PC-3 (cell line): ENCODE measurements at regions not wholly inside any gene's neighbourhood (a gene's known extent, or its start where the extent isn't known, plus 50 kb on each side); places are given as distances from the start of the nearest gene placed in this dataset.

ENCODE experiments used
- ATAC-seq: fragments of 200-7000 bp; cut with Tn5 transposase; 2 replicates; pipeline ENCODE4 v1.9.1; 2020; ENCODE audit warnings: mild to moderate bottlenecking, moderate library complexity
- BruUV-seq: library from RNA; stranded (reverse); fragments of 400-500 nt; replicated peaks from 2 replicates; lab custom pipeline; 2021; lab: Mats Ljungman, UMichigan
- CTCF ChIA-PET: fragments of 300-600 bp; sonication (Branson Sonifier 250); formaldehyde crosslinking; loops from one replicate; lab custom pipeline; 2022; ENCODE audit warnings: antibody characterized with exemption; lab: Charles Lee
- POLR2A ChIA-PET: fragments of 300-600 bp; sonication (Branson Sonifier 250); formaldehyde crosslinking; loops from one replicate; lab custom pipeline; 2022; ENCODE audit warnings: antibody characterized with exemption; ENCODE audit not compliant: unreplicated experiment; lab: Charles Lee
- DNase-seq: peaks from one replicate; pipeline ENCODE4 v3.0.0-alpha.2; 2015
- H2AFZ ChIP-seq: fragments of 300-600 bp; sonication (generic); 2 replicates; pipeline ENCODE4 v1.6.0; 2016; ENCODE audit warnings: antibody characterized with exemption, low read length
- H3F3A ChIP-seq: fragments of 300-600 bp; sonication (generic); one replicate; pipeline ENCODE4 v1.6.0; 2017; ENCODE audit warnings: antibody characterized with exemption, low read length, control low read depth, mild to moderate bottlenecking; ENCODE audit not compliant: unreplicated experiment
- H3K27ac ChIP-seq: fragments of 300-600 bp; sonication (generic); 2 replicates; pipeline ENCODE4 v1.5.1; 2016; ENCODE audit warnings: mild to moderate bottlenecking, low read length
- H3K27me3 ChIP-seq: fragments of 300-600 bp; sonication (generic); 2 replicates; pipeline ENCODE4 v1.6.1; 2016; ENCODE audit warnings: low read length, mixed read lengths
- H3K36me3 ChIP-seq: fragments of 300-600 bp; sonication (generic); 2 replicates; pipeline ENCODE4 v1.6.1; 2016; ENCODE audit warnings: low read depth, mixed run types, low read length, mixed read lengths
- H3K4me1 ChIP-seq: fragments of 300-600 bp; sonication (generic); 2 replicates; pipeline ENCODE4 v1.5.1; 2016; ENCODE audit warnings: low read length; ENCODE audit not compliant: insufficient read depth
- H3K4me2 ChIP-seq: fragments of 300-600 bp; sonication (generic); 2 replicates; pipeline ENCODE4 v1.6.0; 2016; ENCODE audit warnings: low read length
- H3K4me3 ChIP-seq: fragments of 300-600 bp; sonication (generic); 2 replicates; pipeline ENCODE4 v1.5.1; 2016; ENCODE audit warnings: mild to moderate bottlenecking, low read length, mixed read lengths
- H3K79me2 ChIP-seq: fragments of 300-600 bp; sonication (generic); 2 replicates; pipeline ENCODE4 v1.6.1; 2017; ENCODE audit warnings: low read length, mixed read lengths
- H3K9ac ChIP-seq: fragments of 300-600 bp; sonication (generic); 2 replicates; pipeline ENCODE4 v1.6.0; 2016; ENCODE audit warnings: mild to moderate bottlenecking, low read length
- H3K9me2 ChIP-seq: fragments of 300-600 bp; sonication (generic); replicated peaks from 2 replicates; pipeline ENCODE4 v1.6.1; 2016; ENCODE audit warnings: mixed run types, low read length, mixed read lengths
- H3K9me3 ChIP-seq: fragments of 300-600 bp; sonication (generic); 2 replicates; pipeline ENCODE4 v1.6.1; 2016; ENCODE audit warnings: low read length, mixed read lengths
- H4K20me1 ChIP-seq: fragments of 300-600 bp; sonication (generic); 2 replicates; pipeline ENCODE4 v1.6.1; 2016; ENCODE audit warnings: low read length, mixed read lengths
- CTCF ChIP-seq: fragments of 300-600 bp; sonication (generic); conservative IDR thresholded peaks from 2 replicates; pipeline ENCODE4 v1.5.1; 2017; ENCODE audit warnings: antibody characterized with exemption, low read depth, mild to moderate bottlenecking, low read length
- EZH2 ChIP-seq: fragments of 300-600 bp; sonication (generic); IDR thresholded peaks from one replicate; pipeline ENCODE4 v1.6.1; 2017; ENCODE audit warnings: antibody characterized with exemption, mild to moderate bottlenecking, low read length; ENCODE audit not compliant: unreplicated experiment
- EZH2phosphoT487 ChIP-seq: fragments of 300-600 bp; sonication (generic); IDR thresholded peaks from 2 replicates; pipeline ENCODE4 v1.6.1; 2018; ENCODE audit warnings: mild to moderate bottlenecking, antibody characterized with exemption, low read length, borderline replicate concordance
- intact Hi-C: fragments of 100-400 bp; cut with micrococcal nuclease; formaldehyde crosslinking; loops from 2 replicates; pipeline ENCODE4 v1.9.0; 2023

GRCh38 chr7:46484906-46485305, 563.8 kb upstream of the IGFBP3 start:
- H3K4me3 ChIP-seq = no peak overlapping the region
- ChIA-PET CTCF (interaction anchor here (1.0 kb wide), 1 partner anchor 616 kb away, joined by 3 read pairs; no protein-coding TSS in a partner anchor), POLR2A (interaction anchor here (0.5 to 1.0 kb wide), 2 partner anchors 61 to 511 kb away, joined by 3 to 10 read pairs; no protein-coding TSS in a partner anchor)
- H3K9me2 ChIP-seq = no peaks in the 10 kb centered on the region
- intact Hi-C loops = loop anchor here (1.0 to 5.0 kb wide), 5 partner anchors 98 to 604 kb away; no protein-coding TSS in a partner anchor
- no peaks in the 10 kb centered on the region for H3F3A ChIP-seq
- TF ChIP-seq EZH2phosphoT487 (no peak), EZH2 (no peak), CTCF (no peak)
- no peak overlapping the region for H2AFZ ChIP-seq
- H3K9ac ChIP-seq = peak overlapping the region; percentile 23; the same call in 1 of the 2 replicates
- ATAC-seq (no peak), DNase-seq (peak; percentile 13)
- no peaks in the 10 kb centered on the region for H3K27me3 ChIP-seq
- H3K4me2 ChIP-seq = peak overlapping the region; percentile 39
- no peaks in the 10 kb centered on the region for H3K9me3 ChIP-seq
- no peaks in the 10 kb centered on the region for H3K36me3 ChIP-seq
- H3K27ac ChIP-seq = peak overlapping the region; percentile 88
- BruUV-seq = no TSS peak
- H3K79me2 ChIP-seq = no peaks in the 10 kb centered on the region
- peaks cover 36% of the 10 kb centered on the region for H3K4me1 ChIP-seq
- H4K20me1 ChIP-seq = no peaks in the 10 kb centered on the region

GRCh38 chr7:46480619-46481018, 559.5 kb upstream of the IGFBP3 start:
- intact Hi-C loops = no loop called here

More at GRCh38 chr7:46480619-46481018, 559.5 kb upstream of the IGFBP3 start:
- no peaks in the 10 kb centered on the region for H3K27me3 ChIP-seq
- H4K20me1 ChIP-seq = no peaks in the 10 kb centered on the region
- H3K9ac ChIP-seq = no peak overlapping the region
- TF ChIP-seq EZH2phosphoT487 = no peak
- TF ChIP-seq EZH2 = no peak
- TF ChIP-seq CTCF = no peak
- POLR2A ChIA-PET = no interaction called here
- BruUV-seq = no TSS peak
- H3K4me2 ChIP-seq = no peak overlapping the region
- no peaks in the 10 kb centered on the region for H3K79me2 ChIP-seq
- DNase-seq (no peak), ATAC-seq (no peak)
- H3F3A ChIP-seq = no peaks in the 10 kb centered on the region
- H3K27ac ChIP-seq = no peak overlapping the region
- no peaks in the 10 kb centered on the region for H3K9me2 ChIP-seq
- H3K4me3 ChIP-seq = no peak overlapping the region
- H3K9me3 ChIP-seq = no peaks in the 10 kb centered on the region
- CTCF ChIA-PET = no interaction called here
- no peaks in the 10 kb centered on the region for H3K36me3 ChIP-seq
- peaks cover 28% of the 10 kb centered on the region for H3K4me1 ChIP-seq
- H2AFZ ChIP-seq = no peak overlapping the region
